ENCODE measurements at regions not wholly inside any gene's neighbourhood (a gene's known extent, or its start where the extent isn't known, plus 50 kb on each side); places are given as distances from the start of the nearest gene placed in this dataset.

DNA sequence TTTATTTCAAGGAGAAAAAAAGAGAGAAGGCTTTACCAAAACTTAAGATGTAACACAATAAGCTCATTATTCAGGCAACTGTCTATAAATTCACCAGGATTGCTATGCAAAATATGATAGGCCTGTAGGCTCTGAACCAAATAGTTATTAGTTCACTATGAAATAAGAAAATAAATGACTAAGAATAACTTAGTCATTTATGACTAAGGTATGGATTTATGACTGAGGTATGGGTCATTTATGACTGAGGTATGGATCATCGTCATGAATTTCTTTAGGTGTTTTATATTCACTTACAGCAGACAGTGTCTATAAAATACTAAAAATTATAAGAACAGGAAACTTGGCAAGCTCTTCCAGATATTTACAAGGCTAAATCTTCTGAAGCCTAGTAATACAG, 52.1 kb upstream of the SNX9 start (continued):
- TF ChIP-seq ATF3 (IDR thresholded peaks at IDR 0.05) (0 out of 2 replicates have a peak, but pooled peaks have one; percentile 25), ATF3 (CRISPR knock-in tag; conservative IDR thresholded peaks at IDR 0.05) (no peak), NFATC3 (IDR thresholded peaks at IDR 0.05) (no peak), ZNF12 (CRISPR knock-in tag; IDR thresholded peaks at IDR 0.05) (no peak)

GRCh38 chr6:157772820-157773219, 50.2 kb upstream of the SNX9 start:
- Histone ChIP-seq H3K9ac (ENCODE audit: insufficient read depth in 1 of 2, low read depth in 2 of 2, low read length in 2 of 2) (no peak overlapping the region; a peak in 1 of 4 replicates), H3K4me2 (ENCODE audit: insufficient read depth, low read length) (no peak overlapping the region; the same call in 1 of the 2 replicates), H3K4me1 (replicated peaks in 1 of 2; ENCODE audit: control insufficient read depth in 2 of 2, insufficient read depth in 2 of 2, low read length in 2 of 2) (peaks cover 22 to 29% of the 10 kb centered on the region in 2 experiments), H3K36me3 (ENCODE audit: control insufficient read depth, insufficient read depth, low read length) (no peaks in the 10 kb centered on the region), H3K9me3 (replicated peaks; ENCODE audit: control insufficient read depth, insufficient read depth, low read depth, low read length) (no peaks in the 10 kb centered on the region), H3K9me1 (ENCODE audit: control insufficient read depth, insufficient read depth, low read length) (no peaks in the 10 kb centered on the region), H4K20me1 (replicated peaks; ENCODE audit: control insufficient read depth, insufficient read depth, low read length) (no peaks in the 10 kb centered on the region), H3K27ac (ENCODE audit: extremely low read depth, low read depth, low read length) (no peak overlapping the region), H3K27me3 (ENCODE audit: control insufficient read depth in 2 of 2, insufficient read depth in 2 of 2, low read length in 2 of 2) (no peaks in the 10 kb centered on the region), H3K4me3 (no peak overlapping the region), H3K79me2 (ENCODE audit: control insufficient read depth, insufficient read depth, low read length) (no peaks in the 10 kb centered on the region), H2AFZ (ENCODE audit: low read depth, low read length) (peak overlapping the region; percentile 72)
- FAIRE-seq = no peak
- BruUV-seq (replicated peaks) = no TSS peak
- in situ Hi-C loops (cut with MboI) = no loop called here
- ChIA-PET POLR2A (interaction anchor here (0.6 to 1.4 kb wide), 3 partner anchors 12 to 105 kb away, joined by 3 to 5 read pairs (median 3); no protein-coding TSS in a partner anchor), CTCF (ENCODE audit: low intra/inter-chr PET ratio) (no interaction called here)
- peak; percentile 19; the same call in 1 of the 2 replicates for TF ChIP-seq MAFG (tag; conservative IDR thresholded peaks at IDR 0.05)
- peak; percentile 26; the same call in 1 of the 2 replicates for TF ChIP-seq C11orf30 (IDR thresholded peaks at IDR 0.05; ENCODE audit: low read depth)
- TF ChIP-seq PHB (CRISPR knock-in tag; IDR thresholded peaks at IDR 0.05) = no peak
- 0 out of 2 replicates have a peak, but pooled peaks have one; percentile 35 for TF ChIP-seq ATF3 (IDR thresholded peaks at IDR 0.05)
- no peak for TF ChIP-seq ATF3 (CRISPR knock-in tag; conservative IDR thresholded peaks at IDR 0.05)
- no peak for TF ChIP-seq SUPT5H (IDR thresholded peaks at IDR 0.05)
- TF ChIP-seq ATF7 (IDR thresholded peaks at IDR 0.05) = peak; percentile 35; the same call in 1 of the 2 replicates
- TF ChIP-seq, protein P1, sequence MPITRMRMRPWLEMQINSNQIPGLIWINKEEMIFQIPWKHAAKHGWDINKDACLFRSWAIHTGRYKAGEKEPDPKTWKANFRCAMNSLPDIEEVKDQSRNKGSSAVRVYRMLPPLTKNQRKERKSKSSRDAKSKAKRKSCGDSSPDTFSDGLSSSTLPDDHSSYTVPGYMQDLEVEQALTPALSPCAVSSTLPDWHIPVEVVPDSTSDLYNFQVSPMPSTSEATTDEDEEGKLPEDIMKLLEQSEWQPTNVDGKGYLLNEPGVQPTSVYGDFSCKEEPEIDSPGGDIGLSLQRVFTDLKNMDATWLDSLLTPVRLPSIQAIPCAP (CRISPR knock-in tag; IDR thresholded peaks at IDR 0.05; ENCODE audit: borderline replicate concordance) = 0 out of 2 replicates have a peak, but pooled peaks have one; percentile 12
- peak; percentile 44 for TF ChIP-seq ZFX (CRISPR knock-in tag; IDR thresholded peaks at IDR 0.05)
- TF ChIP-seq VEZF1 (CRISPR knock-in tag; IDR thresholded peaks at IDR 0.05) = 0 out of 2 replicates have a peak, but pooled peaks have one; percentile 3
- peak; percentile 72 for TF ChIP-seq ZNF316 (IDR thresholded peaks at IDR 0.05)
- TF ChIP-seq RBM17 (IDR thresholded peaks at IDR 0.05; ENCODE audit: borderline replicate concordance, low read depth, low read length) = no peak
- no peak for TF ChIP-seq RBM34 (IDR thresholded peaks at IDR 0.05; ENCODE audit: borderline replicate concordance, insufficient read depth, low read length)
- intact Hi-C loops (cut with micrococcal nuclease) = no loop called here
- ATAC-seq = no peak
- WGBS (ENCODE audit: insufficient coverage, low coverage, missing lambda C conversion rate) = 71% methylated on average over 10 of the region's 10 CpGs
- no peak for DNase-seq (ENCODE audit: extremely low read depth in 1 of 4, low spot score in 3 of 4)

Measured in K562 (cell line).